ENCODE measurements at regions not wholly inside any gene's neighbourhood (a gene's known extent, or its start where the extent isn't known, plus 50 kb on each side); places are given as distances from the start of the nearest gene placed in this dataset.
"Not testable (repeated sequence)": the region's sequence is repeated elsewhere in the genome, so short reads cannot be mapped to it uniquely, and the experiment has no call there.

DNA sequence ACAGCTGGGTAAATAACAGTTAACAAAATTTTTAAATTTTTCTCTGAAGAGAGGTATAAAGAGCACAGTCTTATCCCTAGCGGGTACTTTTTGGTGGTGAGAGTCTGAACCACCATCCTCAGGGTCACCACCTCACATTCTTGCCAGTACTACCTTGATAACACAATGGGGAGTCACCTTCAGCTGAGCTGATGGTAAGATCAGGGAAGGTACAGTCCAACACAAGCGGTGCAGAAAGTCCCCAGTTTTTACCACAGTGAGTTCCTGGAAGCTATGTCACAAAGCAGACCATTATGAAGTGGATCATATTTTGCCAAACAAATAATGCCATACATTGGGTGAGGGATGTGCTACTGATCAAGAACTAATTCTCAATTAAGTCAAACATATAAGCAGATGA, 176.9 kb downstream of the FASLG start:
- H3K4me3 Mint-ChIP-seq = no peak overlapping the region
- H3K27me3 Mint-ChIP-seq (ENCODE audit: low read depth) = peaks cover 60% of the 10 kb centered on the region
- ATAC-seq (replicated peaks in 1 of 2) = no peak
- no peak for DNase-seq
- no peaks in the 10 kb centered on the region for H3K9me3 Mint-ChIP-seq
- peaks cover 40% of the 10 kb centered on the region for H3K4me1 Mint-ChIP-seq (ENCODE audit: low read depth)
- H3K36me3 Mint-ChIP-seq (ENCODE audit: insufficient read depth in 2 of 2) = no peaks in the 10 kb centered on the region
- H3K27ac Mint-ChIP-seq = no peak overlapping the region

DNA sequence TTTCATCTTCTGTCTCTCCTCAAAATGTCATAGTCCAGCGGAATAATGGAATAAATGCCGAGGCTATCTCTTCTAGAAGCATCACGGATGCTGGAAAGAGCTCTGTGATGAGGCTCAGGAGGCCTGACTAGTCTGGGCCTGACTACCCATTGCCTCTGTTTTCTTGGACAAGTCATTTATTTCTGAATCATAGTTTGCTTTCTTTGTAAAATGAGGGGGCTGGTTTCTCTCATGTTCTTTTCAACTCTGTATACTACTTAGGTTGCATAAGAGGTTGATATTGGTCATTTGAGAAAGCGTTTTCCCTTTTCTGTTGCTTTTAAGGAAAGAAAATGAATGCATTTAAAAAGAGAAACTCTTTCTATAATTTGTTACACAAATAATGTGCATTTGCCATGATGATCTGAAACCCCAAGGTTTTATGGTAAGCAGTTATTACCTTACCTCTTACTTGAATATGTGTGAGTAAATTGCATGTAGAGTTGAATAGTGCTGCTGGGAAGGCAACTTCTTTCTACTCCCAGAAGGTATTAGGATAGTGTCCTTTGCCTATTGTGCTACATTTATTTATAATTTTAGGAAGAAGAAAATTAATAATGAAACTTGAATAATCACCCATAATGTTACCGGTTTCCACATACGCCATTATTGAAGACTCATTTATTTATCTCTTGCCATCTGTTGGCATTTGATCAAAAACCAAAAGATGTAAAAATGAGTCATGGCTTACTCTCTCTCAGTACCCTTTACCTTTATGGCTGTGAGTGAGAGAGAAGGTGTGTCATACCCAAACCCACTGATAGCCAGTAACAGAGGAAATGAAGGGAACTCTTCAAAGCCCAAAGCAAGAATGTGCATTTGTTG, 179.1 kb downstream of the FASLG start:
- H3K4me1 Mint-ChIP-seq (ENCODE audit: low read depth) = peaks cover 40% of the 10 kb centered on the region
- ATAC-seq (replicated peaks in 1 of 2) (peak; percentile 99), DNase-seq (peak; percentile 40 to 43)
- peak overlapping the region in 1 of 2 donors; percentile 57 for H3K4me3 Mint-ChIP-seq
- no peaks in the 10 kb centered on the region for H3K36me3 Mint-ChIP-seq (ENCODE audit: insufficient read depth in 2 of 2)
- peak overlapping the region; percentile 30 for H3K27ac Mint-ChIP-seq
- H3K27me3 Mint-ChIP-seq (ENCODE audit: low read depth) = peaks cover 69% of the 10 kb centered on the region
- H3K9me3 Mint-ChIP-seq = no peaks in the 10 kb centered on the region

- DNase-seq (no peak), ATAC-seq (replicated peaks in 1 of 2) (peak; percentile 18 to 32)
- H3K9me3 Mint-ChIP-seq = no peaks in the 10 kb centered on the region
- no peaks in the 10 kb centered on the region for H3K36me3 Mint-ChIP-seq (ENCODE audit: insufficient read depth in 2 of 2)
- peak overlapping the region; percentile 5 to 57 for H3K4me3 Mint-ChIP-seq
- peaks cover 45% of the 10 kb centered on the region for H3K4me1 Mint-ChIP-seq (ENCODE audit: low read depth)
- peaks cover 68% of the 10 kb centered on the region for H3K27me3 Mint-ChIP-seq (ENCODE audit: low read depth)
- H3K27ac Mint-ChIP-seq = peak overlapping the region; percentile 30
Observed at GRCh38 chr1:172838680-172839313, 179.9 kb downstream of the FASLG start.

DNA sequence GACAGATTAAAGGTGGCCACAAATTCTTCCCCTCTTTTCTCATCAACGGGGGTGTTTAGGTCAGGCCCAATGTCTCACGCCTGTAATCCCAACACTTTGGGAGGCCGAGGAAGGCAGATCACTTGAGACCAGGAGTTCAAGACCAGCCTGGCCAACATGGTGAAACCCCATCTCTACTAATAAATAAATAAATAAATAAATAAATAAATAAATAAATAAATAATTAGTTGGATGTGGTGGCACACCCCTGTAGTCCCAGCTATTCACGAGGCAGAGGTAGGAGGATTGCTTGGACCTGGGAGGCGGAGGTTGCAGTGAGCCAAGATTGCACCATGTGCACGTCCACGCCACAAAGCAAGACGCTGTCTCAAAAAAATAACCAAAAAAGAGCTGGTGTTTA, 180.7 kb downstream of the FASLG start:
- Mint-ChIP-seq H3K4me1 (ENCODE audit: low read depth) (peaks cover 49% of the 10 kb centered on the region), H3K27me3 (ENCODE audit: low read depth) (peaks cover 68% of the 10 kb centered on the region)
- H3K9me3 Mint-ChIP-seq; DNase-seq; ATAC-seq (replicated peaks in 1 of 2); H3K27ac Mint-ChIP-seq; H3K4me3 Mint-ChIP-seq; H3K36me3 Mint-ChIP-seq (ENCODE audit: insufficient read depth in 2 of 2): not testable (repeated sequence)

DNA sequence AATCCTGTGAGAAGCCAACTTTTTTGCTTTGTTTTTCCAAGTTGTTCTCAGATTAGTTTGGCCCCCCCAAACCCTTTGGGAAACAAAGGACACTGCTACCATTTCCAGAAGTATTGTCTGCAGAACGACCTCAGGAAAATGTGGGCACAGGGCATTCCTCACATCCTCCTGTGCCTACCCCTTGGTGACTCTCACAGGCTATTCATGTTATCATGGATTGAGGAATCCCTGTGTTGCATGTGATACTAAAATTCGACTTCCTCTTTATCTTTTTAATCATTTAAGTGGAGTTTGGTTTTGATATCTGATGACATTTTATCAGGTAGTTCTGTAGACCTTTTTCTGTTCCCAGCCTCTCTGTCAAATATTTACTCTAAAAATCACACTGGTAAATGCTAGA, 184.5 kb downstream of the FASLG start:
- no peak overlapping the region for H3K27ac Mint-ChIP-seq
- H3K36me3 Mint-ChIP-seq (ENCODE audit: insufficient read depth in 2 of 2) = peaks cover 0 to 1% of the 10 kb centered on the region in 2 donors
- no peak for DNase-seq
- H3K4me3 Mint-ChIP-seq = no peak overlapping the region
- H3K9me3 Mint-ChIP-seq = no peaks in the 10 kb centered on the region
- H3K27me3 Mint-ChIP-seq (ENCODE audit: low read depth) = peaks cover 65% of the 10 kb centered on the region
- ATAC-seq (replicated peaks in 1 of 2) = no peak
- H3K4me1 Mint-ChIP-seq (ENCODE audit: low read depth) = peaks cover 36% of the 10 kb centered on the region

DNA sequence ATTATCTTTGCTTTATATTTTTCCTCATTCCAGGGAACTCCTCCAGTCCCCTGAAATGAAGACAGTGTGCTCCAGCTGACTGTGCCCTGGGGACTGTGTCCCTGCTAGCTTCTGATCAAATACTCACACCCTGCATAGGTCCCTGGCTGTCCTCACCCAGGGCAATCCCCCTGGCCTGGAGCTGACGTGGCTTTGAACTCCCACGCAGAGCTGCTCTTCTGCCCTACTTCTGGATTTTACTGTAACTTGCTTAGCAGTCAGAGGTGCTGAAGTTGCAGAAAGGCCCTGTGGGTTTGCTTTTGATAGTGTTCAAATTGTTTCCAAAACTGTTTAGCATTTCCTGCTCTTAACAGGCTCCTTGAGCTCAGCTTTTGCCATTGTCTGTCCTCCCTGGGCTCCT, 186.5 kb downstream of the FASLG start:
- peak overlapping the region; percentile 34 to 62 for H3K4me3 Mint-ChIP-seq
- peak overlapping the region; percentile 60 for H3K27ac Mint-ChIP-seq
- DNase-seq (peak; percentile 80 to 81), ATAC-seq (replicated peaks in 1 of 2) (peak; percentile 99)
- peaks cover 60% of the 10 kb centered on the region for H3K27me3 Mint-ChIP-seq (ENCODE audit: low read depth)
- peaks cover 0 to 1% of the 10 kb centered on the region in 2 donors for H3K36me3 Mint-ChIP-seq (ENCODE audit: insufficient read depth in 2 of 2)
- no peaks in the 10 kb centered on the region for H3K9me3 Mint-ChIP-seq
- peaks cover 25% of the 10 kb centered on the region for H3K4me1 Mint-ChIP-seq (ENCODE audit: low read depth)

GRCh38 chr1:172845865-172846264, 187.0 kb downstream of the FASLG start:
- Mint-ChIP-seq H3K36me3 (ENCODE audit: insufficient read depth in 2 of 2) (peaks cover 0 to 1% of the 10 kb centered on the region in 2 donors), H3K9me3 (no peaks in the 10 kb centered on the region), H3K27me3 (ENCODE audit: low read depth) (peaks cover 61% of the 10 kb centered on the region), H3K4me1 (ENCODE audit: low read depth) (peaks cover 25% of the 10 kb centered on the region), H3K4me3 (peak overlapping the region; percentile 9 to 62), H3K27ac (peak overlapping the region; percentile 60)
- ATAC-seq (replicated peaks in 1 of 2) = no peak
- DNase-seq = no peak

- not testable (repeated sequence) for ATAC-seq (replicated peaks in 1 of 2); H3K36me3 Mint-ChIP-seq (ENCODE audit: insufficient read depth in 2 of 2); H3K9me3 Mint-ChIP-seq; H3K4me3 Mint-ChIP-seq; DNase-seq; H3K27ac Mint-ChIP-seq
- peaks cover 25% of the 10 kb centered on the region for H3K4me1 Mint-ChIP-seq (ENCODE audit: low read depth)
- H3K27me3 Mint-ChIP-seq (ENCODE audit: low read depth) = peaks cover 47% of the 10 kb centered on the region
Observed at GRCh38 chr1:172847814-172848213, 188.9 kb downstream of the FASLG start.

DNA sequence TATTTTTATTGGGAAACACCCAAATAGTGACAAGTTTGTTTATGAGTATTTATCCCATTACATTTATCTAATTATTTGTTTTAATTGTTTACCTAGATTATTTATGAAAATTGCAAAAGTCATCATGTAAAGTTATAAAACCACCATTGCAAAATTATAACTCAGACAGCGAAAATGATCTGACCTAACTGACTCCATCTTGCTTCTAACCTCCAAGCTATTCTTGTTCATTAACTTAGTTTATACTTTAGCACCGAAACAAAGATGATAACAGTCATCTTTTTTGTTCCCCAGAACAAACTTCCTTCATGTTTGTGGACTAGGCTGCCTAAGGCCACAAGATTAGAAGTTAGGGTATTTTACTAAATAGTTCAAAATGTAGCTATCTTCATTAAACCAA, 190.8 kb downstream of the FASLG start:
- Mint-ChIP-seq H3K4me1 (ENCODE audit: low read depth) (peaks cover 16% of the 10 kb centered on the region), H3K27me3 (ENCODE audit: low read depth) (peaks cover 43% of the 10 kb centered on the region), H3K4me3 (no peak overlapping the region), H3K36me3 (ENCODE audit: insufficient read depth in 2 of 2) (peaks cover 2 to 3% of the 10 kb centered on the region in 2 donors), H3K9me3 (peaks cover 2 to 5% of the 10 kb centered on the region in 2 donors), H3K27ac (no peak overlapping the region)
- DNase-seq (no peak), ATAC-seq (replicated peaks in 1 of 2) (no peak)

DNA sequence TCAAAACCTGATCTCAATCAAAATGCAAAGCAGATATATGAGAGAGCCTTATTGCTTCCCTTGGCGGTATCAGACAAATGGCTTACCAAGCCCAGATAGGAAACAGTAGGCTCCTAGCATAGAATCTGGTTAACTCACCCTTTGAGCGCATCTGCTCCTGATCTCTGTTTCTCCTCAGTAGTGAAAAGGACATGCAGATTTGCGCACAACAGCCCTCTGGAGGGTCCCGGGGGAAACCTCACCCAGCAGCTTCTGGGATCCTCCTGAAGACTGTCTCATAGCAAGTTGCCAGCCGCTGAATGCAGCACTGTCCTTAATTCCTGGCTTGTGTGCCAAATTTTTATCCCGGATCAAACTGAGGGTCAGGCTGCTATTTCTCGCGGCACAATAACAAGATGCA, 192.2 kb downstream of the FASLG start:
- H3K36me3 Mint-ChIP-seq (ENCODE audit: insufficient read depth in 2 of 2) = peaks cover 6 to 8% of the 10 kb centered on the region in 2 donors
- H3K27ac Mint-ChIP-seq = no peak overlapping the region
- H3K27me3 Mint-ChIP-seq (ENCODE audit: low read depth) = peaks cover 46% of the 10 kb centered on the region
- peaks cover 3 to 8% of the 10 kb centered on the region in 2 donors for H3K9me3 Mint-ChIP-seq
- peaks cover 3% of the 10 kb centered on the region for H3K4me1 Mint-ChIP-seq (ENCODE audit: low read depth)
- no peak for ATAC-seq (replicated peaks in 1 of 2)
- H3K4me3 Mint-ChIP-seq = no peak overlapping the region
- no peak for DNase-seq

- H3K9me3 Mint-ChIP-seq = peaks cover 3 to 8% of the 10 kb centered on the region in 2 donors
- peaks cover 45% of the 10 kb centered on the region for H3K27me3 Mint-ChIP-seq (ENCODE audit: low read depth)
- H3K4me1 Mint-ChIP-seq (ENCODE audit: low read depth) = no peaks in the 10 kb centered on the region
- no peak overlapping the region for H3K4me3 Mint-ChIP-seq
- no peak for DNase-seq
- ATAC-seq (replicated peaks in 1 of 2) = no peak
- H3K36me3 Mint-ChIP-seq (ENCODE audit: insufficient read depth in 2 of 2) = peaks cover 6 to 8% of the 10 kb centered on the region in 2 donors
- no peak overlapping the region for H3K27ac Mint-ChIP-seq
Observed at GRCh38 chr1:172851856-172852255, 193.0 kb downstream of the FASLG start.

- not testable (repeated sequence) for ATAC-seq (replicated peaks in 1 of 2); H3K36me3 Mint-ChIP-seq (ENCODE audit: insufficient read depth in 2 of 2); H3K4me1 Mint-ChIP-seq (ENCODE audit: low read depth)
Observed at GRCh38 chr1:172855983-172856382, 194.8 kb downstream of the TNFSF18 start.

GRCh38 chr1:172863031-172863430, 187.7 kb downstream of the TNFSF18 start:
- no peak for DNase-seq
- peaks cover 24% of the 10 kb centered on the region for H3K27me3 Mint-ChIP-seq (ENCODE audit: low read depth)
- H3K9me3 Mint-ChIP-seq = peaks cover 0 to 2% of the 10 kb centered on the region in 2 donors
- no peak for ATAC-seq (replicated peaks in 1 of 2)
- H3K4me1 Mint-ChIP-seq (ENCODE audit: low read depth) = peaks cover 9% of the 10 kb centered on the region
- H3K4me3 Mint-ChIP-seq = no peak overlapping the region
- no peak overlapping the region for H3K27ac Mint-ChIP-seq
- H3K36me3 Mint-ChIP-seq (ENCODE audit: insufficient read depth in 2 of 2) = no peaks in the 10 kb centered on the region

More at GRCh38 chr1:172855983-172856382, 194.8 kb downstream of the TNFSF18 start:
- not testable (repeated sequence) for DNase-seq, H3K4me3 Mint-ChIP-seq, H3K27ac Mint-ChIP-seq, H3K9me3 Mint-ChIP-seq
- peaks cover 41% of the 10 kb centered on the region for H3K27me3 Mint-ChIP-seq (ENCODE audit: low read depth)

Data from activated T-cell treated with anti-CD3 and anti-CD28 coated beads, Interleukin-2, amount 50 U/mL, for 72 hours (primary cell).